Gastroesophageal sphincter (tissue), 3 donors: ENCODE measurements at regions not wholly inside any gene's neighbourhood (a gene's known extent, or its start where the extent isn't known, plus 50 kb on each side); places are given as distances from the start of the nearest gene placed in this dataset.

Source experiments
- CTCF ChIP-seq, 4 experiments: fragments of 200-600 bp in 2 of 4; fragments of 450-650 bp in 2 of 4; sonication (generic) in 1 of 4; IDR thresholded peaks; one replicate each; pipeline ENCODE4 v1.5.1; 2017 to 2019; ENCODE audit warnings: antibody characterized with exemption in 4 of 4, mild to moderate bottlenecking in 2 of 4, moderate library complexity in 2 of 4
- EP300 ChIP-seq: sonication (generic); formaldehyde crosslinking; IDR thresholded peaks from one replicate; pipeline ENCODE4 v1.6.1; 2017; ENCODE audit warnings: antibody characterized with exemption, mild to moderate bottlenecking
- POLR2A ChIP-seq, 2 donors: fragments of 450-650 bp; IDR thresholded peaks; one replicate each; pipeline ENCODE4 v1.6.1; 2017; ENCODE audit warnings: antibody characterized with exemption in 2 of 2, mild to moderate bottlenecking in 2 of 2, moderate library complexity in 1 of 2
- POLR2AphosphoS5 ChIP-seq: sonication (generic); formaldehyde crosslinking; IDR thresholded peaks from one replicate; pipeline ENCODE4 v1.6.1; 2017; ENCODE audit warnings: antibody characterized with exemption

- TF ChIP-seq CTCF (IDR thresholded peaks at IDR 0.05) (no peak), EP300 (no peak), POLR2A (IDR thresholded peaks at IDR 0.05) (no peak), POLR2AphosphoS5 (no peak)
Observed at GRCh38 chr4:26055855-26056254, 141.8 kb downstream of the SMIM20 start.
